GM19468 (cell line): ENCODE measurements at regions not wholly inside any gene's neighbourhood (a gene's known extent, or its start where the extent isn't known, plus 50 kb on each side); places are given as distances from the start of the nearest gene placed in this dataset.

Source experiments
- ATAC-seq: cut with Tn5 transposase; IDR thresholded peaks from one replicate; pipeline ENCODE4 v1.9.1; 2021; ENCODE audit warnings: mild to moderate bottlenecking, moderate library complexity, moderate number of reproducible peaks; ENCODE audit not compliant: unreplicated experiment; ENCODE audit errors: extremely low read depth

DNA sequence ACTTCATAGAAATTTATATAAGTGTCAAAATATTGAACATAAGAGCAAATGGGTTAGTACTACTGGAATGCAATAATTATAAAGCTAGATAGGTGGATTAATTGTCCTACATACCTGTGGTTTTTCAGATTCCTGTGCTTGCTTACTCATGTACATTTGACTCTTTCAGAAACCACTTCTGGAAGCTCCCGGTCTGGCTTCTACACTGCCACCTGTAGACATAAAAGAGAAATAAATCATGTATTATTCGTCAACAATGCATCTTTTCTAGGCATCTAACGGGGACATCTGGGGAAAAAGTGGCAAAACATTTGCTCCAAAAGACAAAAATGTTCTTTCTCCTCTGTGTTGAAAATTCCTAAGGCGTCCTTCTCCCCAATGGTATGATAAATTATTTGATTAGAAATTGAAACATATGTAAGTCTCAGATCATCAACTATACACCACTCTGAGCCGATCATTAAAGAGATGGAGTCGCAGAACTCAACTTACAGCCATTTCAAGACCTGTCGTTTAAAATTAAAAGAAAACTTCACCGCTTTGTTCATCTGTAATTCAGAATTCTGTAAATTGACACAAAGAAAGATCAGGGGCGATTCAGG is 648.7 kb upstream of the DIPK2B start:
- ATAC-seq = no peak

DNA sequence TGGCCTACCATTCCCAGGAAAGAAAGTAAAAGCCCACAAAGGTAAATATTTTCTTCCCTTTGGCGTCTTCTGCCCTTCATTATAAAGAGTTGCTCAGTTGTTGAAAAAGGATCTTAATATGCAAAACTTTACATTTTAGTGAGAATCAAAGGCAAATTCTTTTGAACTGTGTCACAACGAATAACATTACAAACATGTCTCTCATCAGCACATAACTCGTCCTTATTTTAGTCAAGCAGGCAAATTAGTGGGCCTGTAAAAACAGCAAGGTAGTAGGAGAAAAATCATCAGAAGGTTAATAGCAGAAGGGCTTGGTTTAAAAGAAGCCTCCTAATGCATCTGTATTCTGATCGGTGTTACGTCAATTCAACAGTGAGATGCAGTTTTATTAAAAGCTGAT is 647.3 kb upstream of the DIPK2B start:
- ATAC-seq = no peak

DNA sequence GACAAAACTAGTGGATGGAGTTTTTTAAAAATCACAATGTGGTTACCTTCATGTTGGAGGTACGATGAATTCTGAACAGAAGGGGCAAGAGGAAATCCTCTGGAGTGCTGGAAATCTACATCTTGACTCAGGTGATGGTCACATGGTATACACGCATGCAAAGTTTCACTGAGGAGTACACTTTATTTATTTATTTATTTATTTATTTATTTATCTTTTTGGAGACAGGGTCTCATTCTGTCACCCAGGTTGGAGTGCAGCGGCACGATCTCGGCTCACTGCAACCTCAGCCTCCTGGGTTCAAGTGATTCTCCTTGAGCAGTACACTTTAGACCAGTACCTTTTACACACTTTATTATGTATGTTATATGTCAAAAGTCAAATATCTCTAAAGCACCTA is 645.7 kb upstream of the DIPK2B start:
- no peak for ATAC-seq

DNA sequence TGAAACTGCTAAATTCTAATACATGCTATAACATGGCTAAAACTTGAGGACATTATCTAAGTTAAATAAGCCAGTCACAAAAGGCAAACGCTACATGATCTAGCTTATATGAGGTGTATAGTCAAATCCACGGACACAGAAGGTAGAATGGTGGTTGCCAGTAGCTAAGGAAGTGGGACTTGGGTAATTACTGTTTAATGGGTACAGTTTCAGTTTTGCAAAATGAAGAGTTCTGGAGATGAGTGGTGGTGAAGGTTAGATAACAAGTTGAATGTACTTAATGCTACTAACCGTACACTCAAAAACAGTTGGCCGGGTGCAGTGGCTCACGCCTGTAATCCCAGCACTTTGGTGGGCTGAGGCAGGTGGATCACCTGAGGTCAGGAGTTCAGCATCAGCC is 644.5 kb upstream of the DIPK2B start:
- ATAC-seq = no peak

DNA sequence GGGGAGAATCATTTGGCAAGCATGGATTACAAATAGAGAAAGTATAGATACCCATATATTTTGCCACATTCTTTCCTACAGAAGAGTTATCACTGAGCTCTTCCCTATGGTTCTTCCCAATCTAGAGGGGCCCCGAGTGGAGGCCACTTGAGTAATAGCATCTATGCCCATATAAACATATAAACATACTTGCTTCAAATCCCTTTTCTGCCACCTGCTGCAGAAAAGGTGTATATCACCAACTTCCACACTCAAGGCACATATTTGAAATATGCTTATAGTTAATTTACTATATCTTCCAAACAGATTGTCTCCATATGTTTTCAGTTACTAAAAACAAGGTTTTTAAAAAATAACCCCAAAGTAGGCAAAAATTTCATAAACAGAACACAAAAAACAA is 642.8 kb upstream of the DIPK2B start:
- no peak for ATAC-seq

DNA sequence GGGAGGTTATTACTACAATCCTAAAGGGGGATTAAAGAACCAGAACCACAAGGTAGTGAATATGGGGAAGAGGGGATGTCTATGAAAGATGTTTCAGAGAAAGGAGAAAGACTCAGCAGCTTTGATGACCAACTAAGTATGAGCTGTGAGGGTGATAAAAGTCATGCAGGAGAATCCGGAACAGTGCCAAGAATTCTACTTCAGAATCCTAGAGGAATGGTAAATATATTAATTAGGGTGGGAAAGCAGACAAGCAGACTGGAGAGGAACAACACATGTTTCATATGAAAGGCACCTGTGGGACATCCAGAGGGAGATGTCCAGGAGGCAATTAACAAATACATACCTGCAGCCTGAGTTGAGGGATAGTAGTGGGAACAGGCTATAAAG is 642.2 kb upstream of the DIPK2B start:
- no peak for ATAC-seq

DNA sequence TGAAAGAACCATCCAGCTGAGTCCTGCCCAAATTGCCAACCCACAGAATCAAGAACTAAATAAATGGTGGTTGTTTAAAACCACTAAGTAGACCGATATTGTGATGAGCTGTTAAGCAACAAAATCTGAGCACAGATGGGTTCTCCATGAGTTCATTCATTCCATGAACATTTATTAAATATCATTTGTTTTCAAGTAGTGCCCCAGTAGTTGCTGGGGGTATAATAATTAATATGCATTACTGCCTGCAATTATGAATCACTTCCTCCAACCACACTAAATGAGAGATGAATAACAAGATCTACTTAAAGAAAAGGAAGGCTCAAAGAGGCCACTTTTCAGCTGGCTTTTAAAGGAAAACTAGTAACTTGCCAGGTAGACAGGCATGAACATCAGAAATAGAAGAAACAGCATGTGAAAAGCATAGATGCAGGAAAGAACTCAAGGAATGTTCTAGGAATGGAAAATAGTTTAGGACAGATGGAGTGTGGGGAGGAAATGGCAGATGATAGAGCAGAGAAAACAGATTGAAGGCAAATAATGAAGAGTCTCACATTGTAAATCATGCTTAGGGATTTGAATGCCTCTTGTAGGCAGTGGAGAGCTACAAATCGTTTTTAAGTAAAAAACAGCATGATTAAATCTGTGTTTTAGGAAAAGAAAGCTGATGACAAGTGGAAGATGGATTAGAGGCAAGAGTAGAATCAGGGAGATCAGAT is 641.7 kb upstream of the DIPK2B start:
- ATAC-seq = no peak

DNA sequence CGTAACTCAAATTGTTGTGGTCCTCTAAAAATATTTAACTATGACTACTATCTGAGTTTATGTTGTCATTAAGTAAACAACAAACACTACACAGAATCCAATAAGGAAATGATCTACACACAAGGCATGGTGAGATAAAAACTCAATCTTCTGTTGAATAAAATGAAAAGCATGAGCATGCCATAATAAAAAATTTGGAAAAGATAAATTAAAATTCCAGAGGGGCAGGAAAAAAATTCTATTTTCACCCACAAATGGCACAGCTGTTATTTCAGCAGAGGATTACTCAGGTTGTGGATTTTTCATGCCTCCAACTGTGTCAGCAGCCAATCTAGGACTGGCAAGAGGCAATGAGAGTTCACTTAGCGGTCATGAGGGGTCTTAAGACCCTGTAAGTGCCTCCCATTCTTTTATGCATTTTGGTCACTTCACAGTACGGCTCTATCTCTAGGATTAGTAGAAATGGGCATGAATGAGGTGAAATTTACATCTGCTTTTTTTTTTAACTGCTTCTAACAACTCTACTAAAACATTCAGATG is 639.8 kb upstream of the DIPK2B start:
- ATAC-seq = no peak

DNA sequence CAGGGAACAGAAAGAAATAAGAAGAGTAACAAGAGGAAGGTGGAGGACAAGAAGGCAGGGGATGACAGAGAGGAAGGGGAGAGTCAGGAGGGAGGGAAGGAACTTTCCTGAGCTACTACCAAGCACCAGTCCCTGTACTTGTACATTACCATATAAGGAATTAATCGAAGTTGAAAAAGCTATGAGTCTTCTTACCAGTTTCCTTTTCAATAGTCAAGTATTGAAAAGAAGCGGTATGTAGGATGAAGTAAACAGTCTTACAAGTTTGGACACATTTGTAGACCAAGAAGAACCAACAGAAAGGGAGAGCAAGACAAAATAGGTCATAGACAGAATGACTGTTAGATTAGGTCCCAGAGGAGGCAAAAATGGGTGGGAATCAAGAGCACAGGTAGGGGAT is 629.7 kb upstream of the DIPK2B start:
- no peak for ATAC-seq

DNA sequence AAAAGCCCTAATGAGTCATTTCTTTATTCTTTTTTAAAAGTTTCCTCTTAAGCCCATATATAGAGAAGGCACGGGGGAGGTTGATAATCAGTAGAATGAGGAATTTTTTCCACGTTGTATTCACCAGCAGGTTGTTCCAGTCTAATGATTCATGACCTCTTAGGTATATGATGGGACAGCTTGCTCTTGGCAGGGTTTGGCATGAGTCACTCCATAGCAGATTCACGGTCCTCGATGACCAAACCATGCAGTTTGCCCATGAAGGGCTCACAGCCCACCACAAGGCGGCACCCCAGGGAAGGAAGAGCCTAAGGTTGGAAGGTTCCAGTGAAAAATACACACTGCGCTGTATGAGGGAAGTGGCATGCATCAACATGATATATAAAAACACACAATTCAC is 623.8 kb upstream of the DIPK2B start:
- ATAC-seq = no peak

DNA sequence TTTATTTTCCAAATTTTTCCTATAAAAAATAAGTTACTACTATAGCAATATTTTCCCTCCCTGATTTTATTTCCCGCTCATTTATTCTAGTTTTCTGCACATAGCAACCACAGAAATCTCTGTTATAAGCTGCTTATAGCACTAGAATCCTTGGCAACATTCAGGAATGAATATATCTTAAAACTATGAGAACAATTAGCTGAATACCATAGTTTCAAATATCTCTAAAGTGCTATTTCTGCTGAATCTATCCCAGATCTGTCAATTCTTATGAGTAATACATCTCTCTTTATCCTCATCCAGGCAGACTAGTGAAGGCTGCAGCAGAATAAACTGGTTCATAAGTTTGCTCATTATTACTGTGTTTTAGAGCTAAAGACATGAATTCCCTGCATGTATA is 622.9 kb upstream of the DIPK2B start:
- no peak for ATAC-seq

DNA sequence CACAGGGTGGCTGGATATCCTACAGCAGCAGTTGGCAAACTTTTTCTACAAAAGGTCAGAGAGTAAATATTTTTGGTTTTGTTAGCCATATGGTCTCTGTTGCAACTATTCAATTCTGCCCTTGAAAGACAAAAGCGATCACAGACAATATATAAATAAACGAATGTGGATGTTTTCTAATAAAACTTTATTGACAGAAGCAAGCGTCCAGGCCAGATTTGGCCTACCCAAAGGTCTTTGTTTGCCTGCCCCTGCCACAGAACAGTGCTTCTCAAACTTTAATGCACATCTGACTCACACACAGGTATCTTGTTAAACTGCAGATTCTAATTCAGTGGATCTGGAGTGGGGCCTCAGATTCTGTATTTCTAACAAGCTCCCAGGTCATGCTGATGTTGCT is 621.4 kb upstream of the DIPK2B start:
- ATAC-seq = no peak

DNA sequence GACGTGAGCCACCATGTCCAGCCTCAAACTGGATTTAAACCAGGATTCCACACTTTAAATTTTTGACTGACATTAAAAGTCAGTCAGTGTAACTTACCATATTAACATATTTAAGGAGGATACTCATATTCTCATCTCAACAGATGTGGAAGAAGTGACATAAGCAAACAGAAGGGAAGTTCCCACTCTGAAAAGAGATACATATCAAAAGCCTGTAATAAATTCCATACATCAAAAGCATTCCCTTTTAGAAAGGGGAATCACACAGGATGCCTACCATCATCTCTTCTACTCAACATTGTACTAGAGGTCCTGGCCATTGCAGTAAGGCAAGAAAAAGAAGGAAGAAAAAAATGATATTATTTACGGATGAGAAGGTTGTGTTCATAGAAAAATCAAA is 618.2 kb upstream of the DIPK2B start:
- ATAC-seq = no peak

DNA sequence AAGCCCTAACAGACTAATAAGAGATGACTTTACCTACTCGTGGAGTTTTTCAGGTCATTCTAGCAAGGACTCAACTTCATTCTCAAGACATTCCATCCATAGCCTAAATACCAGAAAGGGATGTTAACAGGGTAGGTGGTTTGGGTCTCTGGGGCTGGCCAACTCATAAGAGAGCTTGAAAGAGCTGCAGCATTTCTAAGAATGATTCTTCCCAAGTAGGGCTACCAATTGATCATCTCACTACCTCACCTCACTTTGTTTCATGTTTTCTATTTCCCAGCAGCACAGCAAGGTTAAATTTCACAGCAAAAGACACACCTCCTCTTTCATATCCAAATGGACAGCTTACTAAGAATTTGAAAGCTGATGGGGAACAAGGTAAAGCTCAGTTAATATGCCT is 614.8 kb upstream of the DIPK2B start:
- ATAC-seq = no peak

DNA sequence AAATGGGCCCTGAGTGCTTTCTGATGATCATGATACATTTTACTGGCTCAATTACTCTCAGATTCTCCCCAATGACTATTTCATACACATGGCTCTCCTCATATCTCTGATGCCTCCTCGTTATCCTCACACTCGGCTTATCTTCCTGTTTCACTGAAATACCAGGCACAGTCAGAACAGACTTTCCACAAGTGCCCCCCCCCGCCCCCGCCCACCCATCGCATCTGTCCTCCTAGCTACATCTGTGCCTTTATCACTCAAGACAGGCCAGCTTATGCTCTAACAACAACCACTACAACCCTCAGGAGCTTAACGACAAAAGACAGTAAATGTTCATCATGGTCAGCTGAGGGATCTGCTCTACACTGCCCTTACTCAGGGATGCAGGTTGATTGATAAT is 610.6 kb upstream of the DIPK2B start:
- no peak for ATAC-seq

DNA sequence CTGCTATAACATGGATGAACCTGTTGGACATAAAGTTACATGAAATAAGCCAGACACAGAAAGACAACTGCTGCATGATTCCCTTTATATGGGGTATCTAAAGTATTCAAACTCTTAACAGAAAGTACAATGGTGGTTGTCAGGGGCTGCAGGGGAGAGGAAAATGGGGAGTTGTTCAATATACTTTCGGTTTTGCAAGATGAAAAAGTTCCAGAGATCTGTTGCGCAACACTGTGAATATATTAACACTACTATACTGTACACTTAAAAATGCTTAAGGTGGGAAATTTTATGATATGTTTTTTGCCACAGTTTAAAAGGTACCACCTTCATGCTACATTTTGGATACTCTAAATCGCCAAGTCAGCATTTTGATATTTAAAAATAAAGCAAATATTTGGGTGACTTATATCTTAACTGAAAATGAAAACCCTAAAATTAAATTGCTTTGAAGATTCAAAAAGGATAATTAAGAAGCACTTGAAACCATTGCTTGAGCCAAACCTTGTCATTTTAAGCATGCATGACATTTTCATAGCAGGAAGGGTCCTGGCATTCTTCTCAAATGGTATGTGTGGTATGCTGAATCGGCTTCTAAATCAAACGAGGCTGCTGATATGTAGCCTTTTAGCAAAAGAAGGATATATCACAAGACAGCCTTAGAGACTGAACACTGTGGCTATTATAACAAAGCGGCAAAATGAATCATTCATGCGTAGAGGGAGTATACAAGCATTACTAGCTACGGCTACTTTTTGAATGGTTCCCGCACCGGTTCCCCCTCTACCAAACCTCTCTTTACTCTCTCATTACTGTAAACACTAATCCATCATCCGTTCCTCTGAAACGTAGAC is 607.1 kb upstream of the DIPK2B start:
- no peak for ATAC-seq

DNA sequence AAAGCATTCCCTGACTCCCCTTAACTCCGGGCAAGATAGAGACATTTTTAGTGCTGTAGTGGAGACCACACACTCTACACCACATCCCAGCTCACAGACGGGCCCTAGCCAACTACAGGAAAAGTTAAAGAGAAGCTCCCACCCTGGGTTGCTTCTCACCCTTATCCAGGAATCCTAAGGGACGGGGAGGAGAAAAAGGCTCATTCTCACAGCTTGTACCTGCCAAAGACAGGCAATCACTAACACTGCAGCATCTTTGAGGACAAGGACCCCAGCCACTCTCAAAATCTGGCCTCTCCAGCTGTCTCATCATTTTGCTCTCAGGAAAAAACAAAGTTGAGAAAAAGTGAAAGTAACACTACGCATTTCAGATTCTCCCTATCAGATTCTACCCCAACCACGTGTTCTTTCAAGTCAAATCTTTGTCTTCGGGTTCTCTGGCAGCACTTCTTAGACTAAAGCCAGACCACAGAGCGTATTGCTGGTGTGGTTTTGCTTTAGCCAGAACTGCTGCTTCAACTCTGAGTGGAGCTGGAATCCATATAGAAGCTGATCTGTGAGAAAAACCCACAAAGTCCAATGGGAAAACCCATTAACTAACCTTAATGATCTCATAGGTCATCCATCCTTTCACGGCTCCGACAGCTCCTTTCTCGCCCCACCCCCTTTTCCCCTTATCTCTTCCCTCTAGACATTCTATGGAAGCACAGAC is 605.9 kb upstream of the DIPK2B start:
- no peak for ATAC-seq

DNA sequence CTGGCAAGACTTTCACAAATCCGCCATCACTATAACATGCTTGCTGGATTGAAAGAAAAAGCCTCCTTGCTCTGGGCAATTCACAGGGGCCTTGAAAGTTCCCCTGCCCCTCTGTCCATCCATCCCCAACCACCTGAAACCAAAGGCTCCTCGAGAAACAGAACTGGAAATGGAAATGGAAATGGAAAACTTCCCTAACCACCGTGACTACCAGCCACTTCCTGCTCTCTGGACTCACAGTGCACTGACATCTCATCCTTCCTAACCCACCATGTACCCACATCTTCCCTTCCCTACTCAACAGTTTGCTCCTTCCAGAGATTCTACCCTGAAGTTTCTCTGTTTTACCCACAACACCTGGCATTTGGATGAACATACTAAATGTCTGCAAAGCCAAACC is 603.6 kb upstream of the DIPK2B start:
- ATAC-seq = no peak

DNA sequence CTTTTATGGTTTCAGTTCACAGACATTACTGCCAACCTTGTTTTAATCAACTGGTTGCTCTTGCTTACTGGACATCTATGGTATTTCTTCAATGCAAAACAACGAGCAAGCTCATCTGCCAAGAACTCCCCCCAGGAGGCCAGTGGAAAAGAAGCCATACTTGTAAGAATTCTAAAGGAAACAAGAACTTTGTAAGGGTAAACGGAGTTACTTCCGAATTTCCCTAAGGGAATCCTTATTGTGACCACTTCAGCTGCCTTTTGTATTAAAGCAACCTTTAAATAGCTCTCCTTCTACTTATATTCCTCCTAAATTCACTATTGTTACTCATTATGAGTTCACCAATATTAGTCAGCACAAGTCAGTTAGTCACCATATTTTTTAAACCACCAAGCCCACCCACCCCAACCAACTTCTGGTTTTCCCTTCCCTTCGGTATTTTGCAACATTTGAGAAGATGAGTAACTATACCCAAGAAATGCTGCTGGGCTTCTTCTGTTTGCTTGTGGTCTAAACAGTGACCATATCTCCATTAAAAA is 602.8 kb upstream of the DIPK2B start:
- no peak for ATAC-seq

DNA sequence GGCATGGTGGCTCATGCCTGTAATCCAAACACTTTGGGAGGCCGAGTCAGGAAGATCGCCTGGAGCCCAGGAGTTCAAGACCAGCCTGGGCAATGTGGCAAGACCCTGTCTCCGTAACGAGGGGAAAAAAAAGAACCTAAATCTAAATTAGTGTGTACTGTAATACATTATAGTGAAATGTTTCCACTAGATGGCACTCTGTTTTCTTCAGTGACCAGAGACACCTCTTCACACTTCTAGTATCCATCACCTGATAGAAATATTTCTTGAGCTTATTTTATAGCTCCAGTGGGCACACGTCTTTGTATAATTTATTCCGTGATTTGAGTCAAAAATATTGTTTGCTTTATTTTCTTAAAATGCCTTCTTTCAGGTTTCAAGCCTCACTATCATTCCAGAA is 600.9 kb upstream of the DIPK2B start:
- ATAC-seq = no peak
